GM21447 (cell line): ENCODE measurements at regions not wholly inside any gene's neighbourhood (a gene's known extent, or its start where the extent isn't known, plus 50 kb on each side); places are given as distances from the start of the nearest gene placed in this dataset.

ENCODE experiments used
- ATAC-seq: cut with Tn5 transposase; IDR thresholded peaks from one replicate; pipeline ENCODE4 v1.9.1; 2021; ENCODE audit not compliant: unreplicated experiment

DNA sequence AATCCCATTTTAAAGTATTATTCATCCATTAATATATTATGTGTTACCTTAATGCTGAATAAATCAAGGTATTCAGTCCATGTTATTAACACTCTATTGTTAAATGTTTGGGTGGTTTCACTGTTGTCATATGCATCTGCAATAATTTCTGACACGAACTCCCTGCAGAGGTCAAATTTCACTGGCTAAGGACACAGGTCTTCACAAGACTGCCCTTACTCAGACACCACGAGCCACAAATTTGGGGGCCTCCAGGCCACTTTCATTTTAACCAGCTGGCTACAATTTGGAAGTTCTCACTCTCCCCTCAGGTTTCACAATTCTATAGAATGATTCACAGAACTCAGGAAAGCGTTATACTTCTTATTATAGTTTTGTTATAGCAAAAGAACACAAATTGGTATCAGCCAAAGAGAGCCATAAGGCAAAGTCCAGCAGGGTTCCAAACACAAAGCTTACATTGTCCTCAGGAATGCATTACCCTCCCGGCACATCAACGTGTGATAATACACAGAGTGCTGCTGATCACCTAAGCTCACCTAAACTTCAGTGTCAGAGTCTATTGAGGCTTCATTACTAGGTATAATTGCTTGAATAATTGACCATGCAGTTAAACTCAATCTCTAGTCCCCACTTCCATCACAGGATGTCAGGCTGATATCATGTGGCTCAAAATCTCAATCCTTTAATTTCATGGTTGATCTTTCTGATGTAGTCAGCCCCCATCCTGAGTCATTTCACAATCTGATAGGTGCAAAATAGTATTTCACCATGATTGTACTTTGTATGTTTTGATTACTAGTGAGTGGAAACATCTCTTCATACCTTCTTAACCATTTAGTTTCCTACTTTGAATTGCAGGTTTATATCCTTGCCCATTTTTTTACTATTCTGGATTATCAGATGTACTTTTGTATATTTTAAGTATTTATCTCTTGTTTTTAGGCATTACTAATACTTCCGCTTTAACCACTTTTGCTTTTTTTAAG lies 441.4 kb upstream of the AGTR1 start:
- ATAC-seq: no peak

DNA sequence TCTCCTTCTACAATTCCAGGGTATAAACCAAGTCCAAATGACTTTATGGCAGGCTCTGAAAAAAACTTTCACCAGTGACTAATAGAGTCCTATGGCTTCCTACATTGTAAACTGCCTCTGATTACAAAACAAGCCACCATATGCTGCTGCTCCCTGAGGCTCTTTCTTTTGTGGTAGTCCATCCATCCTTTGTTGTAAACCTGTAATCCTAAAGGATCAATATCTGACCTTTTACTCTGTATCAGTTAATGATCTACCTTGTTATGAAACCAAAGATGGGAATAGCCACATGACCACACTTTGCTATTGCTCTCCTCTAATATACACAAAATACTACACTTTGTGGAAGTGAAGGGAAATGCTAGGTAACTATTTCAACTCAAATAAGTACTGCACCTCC lies 434.7 kb upstream of the AGTR1 start:
- no peak for ATAC-seq

DNA sequence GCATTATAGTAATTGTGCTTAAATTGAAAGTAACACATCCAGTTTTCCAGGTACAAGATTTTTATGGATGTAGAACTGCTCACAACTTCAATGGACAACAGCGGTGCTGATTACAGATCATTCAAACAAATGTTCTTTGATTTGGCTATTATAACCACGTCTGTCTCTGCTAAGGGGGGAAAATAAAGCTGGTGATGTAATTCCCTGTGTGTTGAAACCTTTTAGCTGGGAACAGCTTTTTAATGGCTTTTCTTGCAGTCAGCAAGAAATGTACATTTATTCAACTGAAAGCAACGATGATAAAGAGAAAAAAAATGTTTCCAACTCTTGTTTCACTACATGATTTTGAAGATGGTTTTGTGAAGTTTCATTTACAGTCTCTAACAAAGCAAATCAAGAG lies 431.9 kb upstream of the AGTR1 start:
- no peak for ATAC-seq

GRCh38 chr3:148266341-148266740 lies 431.4 kb upstream of the AGTR1 start:
- no peak for ATAC-seq

DNA sequence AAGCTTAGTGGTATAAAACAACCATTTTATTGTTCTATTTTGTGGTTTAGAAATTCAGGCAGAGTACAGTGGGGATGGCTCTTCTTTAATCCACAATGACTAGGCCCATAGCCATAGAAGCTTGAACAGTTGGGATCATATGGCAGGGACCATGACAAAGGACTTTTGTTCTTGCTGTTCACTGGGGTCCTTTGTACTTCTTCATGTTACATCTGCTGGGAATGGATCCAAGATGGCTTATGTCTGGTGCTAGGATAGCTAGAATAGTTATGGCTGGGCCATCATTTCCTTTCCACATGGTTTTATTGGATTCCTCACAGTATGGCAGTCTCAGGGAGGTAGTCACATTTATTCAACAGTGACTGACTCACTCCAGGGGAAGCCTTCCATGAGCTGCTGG lies 427.9 kb upstream of the AGTR1 start:
- ATAC-seq: no peak

DNA sequence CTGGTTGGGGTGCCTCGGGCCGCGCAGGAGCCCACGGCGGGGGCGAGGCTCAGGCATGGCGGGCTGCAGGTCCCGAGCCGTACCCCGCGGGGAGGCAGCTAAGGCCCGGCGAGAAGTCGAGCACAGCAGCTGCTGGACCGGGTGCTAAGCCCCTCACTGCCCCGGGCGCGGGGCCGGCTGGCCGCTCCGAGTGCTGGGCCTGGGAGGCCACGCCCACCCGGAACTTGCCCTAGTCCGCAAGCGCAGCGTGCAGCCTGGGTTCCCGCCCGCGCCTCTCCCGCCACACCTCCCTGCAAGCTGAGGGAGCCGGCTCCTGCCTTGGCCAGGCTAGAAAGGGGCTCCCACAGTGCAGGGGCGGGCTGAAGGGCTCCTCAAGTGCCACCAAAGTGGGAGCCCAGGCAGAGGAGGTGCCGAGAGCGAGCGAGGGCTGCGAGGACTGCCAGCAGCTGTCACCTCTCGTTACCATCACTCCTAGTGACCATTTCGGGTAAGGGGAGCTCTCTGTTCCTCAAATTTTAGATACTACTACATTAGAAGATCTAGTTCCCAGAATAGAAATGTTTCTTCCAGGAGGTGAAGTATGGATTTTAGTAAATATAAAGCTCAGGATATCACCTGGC lies 417.0 kb upstream of the AGTR1 start:
- no peak for ATAC-seq

- no peak for ATAC-seq
Measured at GRCh38 chr3:148289159-148289558, 408.5 kb upstream of the AGTR1 start.

- ATAC-seq: no peak
Measured at GRCh38 chr3:148297013-148297412, 400.7 kb upstream of the AGTR1 start.

GRCh38 chr3:148307443-148307843 lies 390.3 kb upstream of the AGTR1 start:
- no peak for ATAC-seq

GRCh38 chr3:148309390-148310035 lies 388.2 kb upstream of the AGTR1 start:
- ATAC-seq: peak; percentile 81

- no peak for ATAC-seq
Measured at GRCh38 chr3:148315756-148316155, 381.9 kb upstream of the AGTR1 start.

DNA sequence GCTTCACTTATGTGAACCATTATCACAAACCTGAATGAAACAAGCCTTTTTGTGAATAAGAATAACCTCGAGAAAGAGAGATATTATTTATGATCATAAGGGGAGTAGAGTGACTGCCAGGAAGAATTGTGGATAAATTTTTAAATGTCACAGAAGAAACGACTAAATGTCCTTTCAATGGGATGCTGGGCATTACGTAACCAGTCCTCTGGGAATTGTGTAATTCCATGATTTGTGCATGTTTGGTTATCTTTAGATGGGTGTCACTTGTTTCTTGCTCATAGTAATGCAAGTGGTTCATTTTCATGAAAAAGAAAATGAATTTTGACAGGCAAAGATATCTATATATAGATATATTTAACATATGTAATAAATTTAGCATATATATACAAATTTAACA lies 379.5 kb upstream of the AGTR1 start:
- ATAC-seq: no peak

DNA sequence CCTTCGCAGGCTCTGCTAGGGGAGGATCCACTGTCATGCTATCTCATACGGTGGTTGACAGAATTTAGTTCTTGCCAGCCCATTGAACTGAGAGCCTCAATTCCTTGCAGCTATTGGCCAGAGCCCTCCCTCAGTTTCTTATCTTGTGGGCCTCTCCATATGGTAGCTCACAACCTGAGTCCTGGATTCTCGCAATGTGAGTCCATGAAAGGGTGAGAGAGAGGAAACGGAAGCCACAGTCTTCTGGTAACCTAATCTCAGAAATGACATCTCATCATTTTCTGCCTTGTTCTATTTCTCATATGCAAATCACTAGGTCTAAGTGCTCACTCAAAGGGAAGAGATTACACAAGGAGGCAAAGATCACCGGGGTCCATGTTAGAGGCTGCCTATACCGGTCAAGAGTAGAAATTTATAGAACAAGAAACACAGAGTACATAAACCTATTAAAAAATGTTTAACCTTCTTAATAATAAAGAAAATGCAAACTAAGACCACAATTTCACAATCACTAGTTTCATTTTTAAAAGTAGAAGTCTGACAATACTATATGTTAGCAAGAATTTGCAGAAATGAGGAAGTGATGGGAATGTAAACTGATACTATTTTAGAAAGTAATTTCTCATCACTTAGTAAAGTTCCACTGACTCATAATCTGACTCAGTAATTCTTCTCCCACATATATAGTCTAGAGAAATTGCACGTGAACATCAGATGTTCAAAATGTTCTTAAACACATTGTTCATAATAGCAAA lies 378.4 kb upstream of the AGTR1 start:
- peak; percentile 94 for ATAC-seq

DNA sequence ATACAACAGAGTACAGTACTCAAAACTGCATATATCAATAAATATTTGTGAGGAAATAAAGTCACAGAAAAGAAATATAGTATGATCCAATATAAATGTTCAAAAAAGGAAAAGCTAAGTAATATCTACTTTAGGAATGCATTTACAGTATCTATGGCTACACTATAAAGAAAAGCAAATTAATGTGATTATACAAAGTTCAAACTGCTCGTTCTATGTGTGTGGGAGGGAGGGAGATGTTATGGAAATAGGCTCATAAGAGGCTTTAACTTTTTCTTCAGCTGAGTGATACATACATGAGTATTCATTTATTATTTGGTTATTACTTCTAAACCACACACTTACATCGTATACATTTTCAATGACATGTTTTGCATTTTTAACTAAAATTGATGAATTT lies 377.7 kb upstream of the AGTR1 start:
- no peak for ATAC-seq

- ATAC-seq: no peak
Measured at GRCh38 chr3:148329481-148330235, 368.0 kb upstream of the AGTR1 start.

DNA sequence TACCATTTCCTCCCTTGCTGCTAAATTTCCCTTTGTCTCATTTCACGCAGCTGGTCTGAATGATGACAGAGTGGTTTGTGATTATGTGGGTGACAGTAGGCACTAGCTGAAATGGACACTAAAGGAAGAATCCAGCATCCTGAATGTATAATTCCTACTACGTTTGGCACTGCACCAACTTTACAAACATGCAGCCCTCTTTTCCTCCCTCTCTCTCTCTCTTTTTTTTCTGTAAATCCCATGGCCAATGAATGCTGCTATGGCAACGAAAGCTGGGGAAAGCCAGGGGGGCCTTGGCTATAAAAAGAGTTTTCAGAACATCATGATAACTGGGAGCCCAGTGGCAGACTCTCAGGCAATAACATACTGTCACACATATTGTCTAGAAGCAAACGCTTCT lies 367.2 kb upstream of the AGTR1 start:
- no peak for ATAC-seq

GRCh38 chr3:148331081-148331846 lies 366.4 kb upstream of the AGTR1 start:
- no peak for ATAC-seq

DNA sequence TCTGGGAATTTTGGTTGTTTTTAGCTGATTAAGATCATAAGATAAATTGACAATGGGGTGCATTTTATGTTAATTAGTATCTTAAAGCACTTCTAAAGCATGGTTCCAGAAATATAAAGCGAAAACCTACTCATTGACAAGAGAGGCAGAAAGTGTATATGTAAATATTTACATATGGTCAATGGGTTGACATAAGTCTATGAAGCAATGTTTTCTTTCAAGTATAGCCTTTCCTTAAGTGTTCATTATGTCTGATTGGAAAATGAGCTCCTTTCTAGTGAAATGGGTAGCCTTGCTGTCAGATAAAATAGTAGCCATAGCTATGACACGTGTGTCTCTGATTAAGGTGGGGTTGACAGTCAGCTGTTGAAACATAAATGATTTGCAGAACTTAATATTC lies 365.2 kb upstream of the AGTR1 start:
- no peak for ATAC-seq

GRCh38 chr3:148333091-148333490 lies 364.6 kb upstream of the AGTR1 start:
- ATAC-seq: no peak

GRCh38 chr3:148335612-148336011 lies 362.1 kb upstream of the AGTR1 start:
- no peak for ATAC-seq
